UCSD-AML1 (cell line): ENCODE measurements at regions not wholly inside any gene's neighbourhood (a gene's known extent, or its start where the extent isn't known, plus 50 kb on each side); places are given as distances from the start of the nearest gene placed in this dataset.
"Not testable (repeated sequence)": the region's sequence is repeated elsewhere in the genome, so short reads cannot be mapped to it uniquely, and the experiment has no call there.

Experiments
- DNase-seq: peaks from one replicate; lab custom pipeline; 2025; ENCODE audit not compliant: unreplicated experiment; lab: John Stamatoyannopoulos, UW

- no peak for DNase-seq
Observed at GRCh38 chr2:235105821-235106359, 154.1 kb downstream of the SH3BP4 start.

DNA sequence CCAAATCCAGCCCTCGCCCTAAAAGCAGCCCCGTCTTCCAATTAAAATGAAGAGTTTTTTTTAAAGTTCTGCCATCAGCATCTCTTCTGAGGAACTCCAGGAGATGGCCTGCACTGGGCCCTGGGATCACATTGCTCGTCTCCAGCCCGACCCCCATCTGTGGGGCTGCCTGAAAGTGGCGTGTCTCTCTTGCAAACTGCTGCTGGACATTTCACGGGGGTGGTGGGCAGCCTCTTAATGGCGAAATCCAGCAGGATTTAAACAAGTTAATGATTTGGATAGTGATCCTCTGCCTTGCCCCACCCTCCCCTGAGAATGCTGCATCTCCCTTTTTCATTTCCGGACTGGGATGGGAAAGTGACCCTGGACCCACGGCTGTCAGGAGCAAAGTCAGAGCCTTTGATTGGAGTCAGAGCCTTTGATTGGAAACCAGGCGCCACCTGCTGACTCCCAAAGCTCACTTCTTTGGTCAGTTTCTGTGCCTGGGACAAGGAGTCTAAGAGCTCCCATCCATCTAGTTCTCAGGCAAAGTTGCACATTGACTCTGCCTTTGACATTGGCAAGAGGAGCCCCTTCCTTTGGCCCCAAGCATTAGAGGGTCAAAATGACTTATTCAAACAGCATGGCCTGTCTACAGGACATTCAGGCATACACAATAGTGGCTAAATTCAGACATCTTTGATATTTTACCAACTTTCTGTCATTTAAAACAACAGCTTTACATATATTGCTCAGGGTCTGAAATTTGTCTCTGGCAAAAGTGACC is 155.2 kb downstream of the SH3BP4 start:
- DNase-seq: no peak

DNA sequence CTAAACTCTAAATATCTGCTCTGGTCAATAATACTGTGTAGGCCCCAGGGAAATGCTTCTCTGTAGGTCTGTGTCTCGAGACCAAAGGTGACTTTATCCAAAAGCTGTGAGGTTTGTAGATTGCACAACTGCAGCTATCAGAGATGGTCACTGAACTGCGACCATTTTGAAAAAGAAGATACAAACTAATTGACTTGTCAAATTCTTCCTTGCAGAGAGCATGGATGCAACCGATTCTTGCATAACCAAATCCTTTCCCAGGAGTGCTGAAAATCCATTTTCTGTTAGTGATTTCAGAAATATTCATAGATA is 155.8 kb downstream of the SH3BP4 start:
- DNase-seq: no peak

- not testable (repeated sequence) for DNase-seq
Observed at GRCh38 chr2:235109561-235109960, 157.7 kb downstream of the SH3BP4 start.

DNA sequence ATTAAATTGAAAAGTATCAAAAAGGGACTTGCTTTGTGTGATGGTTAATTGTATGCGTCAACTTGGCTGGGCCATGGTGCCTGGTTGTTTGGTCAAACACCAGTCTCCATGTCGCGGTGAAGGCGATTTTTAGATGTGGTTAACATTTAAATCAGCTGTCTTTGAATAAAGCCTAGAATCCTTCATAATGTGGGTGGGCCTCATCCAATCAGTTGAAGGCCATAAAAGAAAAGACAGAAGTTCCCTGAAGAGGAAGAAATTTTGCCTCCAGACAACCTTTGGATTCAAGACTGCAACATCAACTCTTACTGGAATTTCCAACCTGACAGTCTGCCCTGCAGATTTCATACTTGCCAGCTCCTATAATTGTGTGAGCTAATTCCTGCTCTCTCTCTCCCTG is 160.5 kb downstream of the SH3BP4 start:
- DNase-seq: no peak

- DNase-seq: no peak
Observed at GRCh38 chr2:235113854-235114253, 162.0 kb downstream of the SH3BP4 start.

DNA sequence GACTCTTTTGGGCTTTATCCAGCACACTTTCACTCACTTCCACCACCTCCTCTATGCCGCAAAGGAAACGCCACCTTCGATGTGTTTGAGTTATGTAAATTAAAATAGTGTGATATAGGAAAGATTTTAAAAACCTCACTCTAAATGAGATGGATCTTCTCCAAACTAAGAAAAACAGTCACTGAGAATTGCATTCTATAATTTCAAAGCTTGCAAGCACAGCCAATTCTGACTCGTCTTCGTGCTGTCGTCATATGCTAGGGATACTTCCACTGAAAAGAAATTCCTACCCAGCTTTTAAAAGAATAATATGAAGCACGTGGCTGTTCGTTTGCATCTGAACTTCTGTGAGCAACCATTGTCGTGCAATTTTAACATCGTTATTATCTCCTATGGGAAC is 162.5 kb downstream of the SH3BP4 start:
- DNase-seq: no peak

DNA sequence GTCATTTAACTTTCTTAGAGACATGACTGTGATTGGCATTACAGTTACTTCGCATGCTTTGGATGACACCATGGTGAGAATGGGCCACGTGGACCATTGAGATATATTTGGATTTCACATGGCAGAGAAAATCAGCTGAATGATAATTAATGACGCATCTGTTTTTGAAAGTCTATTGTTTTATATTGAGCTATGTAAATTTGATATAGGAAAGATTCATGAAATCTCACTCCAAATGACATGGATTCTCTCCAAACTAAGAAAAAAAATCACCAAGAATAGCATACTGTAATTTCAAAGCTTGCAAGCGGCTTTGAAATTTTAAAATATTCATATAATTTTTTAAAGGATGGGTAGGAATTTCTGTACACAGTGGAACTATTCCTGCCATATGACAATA is 163.7 kb downstream of the SH3BP4 start:
- DNase-seq: no peak

DNA sequence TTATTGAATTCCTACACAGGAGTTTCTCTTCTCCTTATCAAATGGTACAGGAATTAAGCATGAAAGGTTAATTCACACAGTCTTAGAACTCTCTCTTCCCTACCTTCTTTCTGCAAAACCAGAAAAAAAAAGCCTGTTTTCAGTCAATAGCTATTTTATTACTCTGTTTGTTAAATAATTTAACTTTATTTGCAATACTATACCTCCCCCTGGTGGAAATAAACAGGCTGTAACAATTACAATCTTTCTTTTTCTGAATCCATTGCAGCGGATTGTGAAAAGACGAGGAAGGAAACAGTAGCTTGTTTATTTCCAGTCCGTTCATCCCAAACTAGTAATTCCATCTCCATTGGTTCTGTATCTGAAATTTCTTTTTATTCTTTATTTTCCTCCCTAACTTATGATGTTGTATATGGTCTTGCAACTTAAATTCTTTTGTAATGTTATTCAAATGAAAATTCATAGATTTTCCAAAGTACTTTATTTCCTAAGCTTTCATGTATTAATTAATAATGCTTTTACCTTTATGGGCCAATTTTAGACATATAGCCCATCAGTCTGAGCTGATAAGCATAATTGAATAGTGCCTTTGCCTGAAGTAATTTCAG is 165.2 kb downstream of the SH3BP4 start:
- DNase-seq: no peak

- no peak for DNase-seq
Observed at GRCh38 chr2:235126768-235127167, 175.0 kb downstream of the SH3BP4 start.

DNA sequence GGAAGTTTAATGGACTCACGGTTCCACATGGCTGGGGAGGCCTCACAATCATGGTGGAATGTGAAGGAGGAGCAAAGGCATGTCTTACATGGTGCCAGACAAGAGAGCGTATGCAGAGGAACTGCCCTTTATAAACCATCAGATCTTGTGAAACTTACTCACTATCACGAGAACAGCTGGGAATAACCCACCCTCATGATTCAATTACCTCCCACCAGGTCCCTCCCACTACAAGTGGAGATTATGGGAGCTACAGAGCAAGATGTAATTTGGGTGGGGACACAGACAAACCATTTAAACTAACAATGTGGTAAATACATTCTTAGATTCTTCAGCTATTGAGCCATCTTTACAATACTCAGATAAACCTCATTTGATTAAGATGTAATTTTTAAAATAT is 176.1 kb downstream of the SH3BP4 start:
- no peak for DNase-seq

DNA sequence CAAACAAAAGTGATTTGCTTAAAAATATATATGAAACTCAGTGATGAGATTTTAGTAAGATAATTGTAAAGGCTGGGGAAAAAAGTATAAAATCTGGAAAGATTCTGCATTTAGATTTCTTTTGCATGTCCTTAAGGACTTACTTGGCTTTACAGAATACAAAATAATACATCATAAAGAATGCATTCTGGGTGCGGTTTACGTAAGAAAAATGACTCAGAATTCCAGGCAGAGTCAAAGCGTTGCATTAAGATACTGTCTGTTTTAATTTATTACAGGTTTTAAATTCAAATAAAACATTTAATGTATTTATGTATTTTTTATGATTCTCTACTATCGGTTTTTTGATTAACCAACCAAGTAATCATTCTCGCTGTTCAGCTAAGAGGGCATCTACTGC is 178.0 kb downstream of the SH3BP4 start:
- DNase-seq: no peak

- DNase-seq: no peak
Observed at GRCh38 chr2:235131334-235132305, 179.8 kb downstream of the SH3BP4 start.

GRCh38 chr2:235132651-235133050 is 180.8 kb downstream of the SH3BP4 start:
- DNase-seq: no peak

DNA sequence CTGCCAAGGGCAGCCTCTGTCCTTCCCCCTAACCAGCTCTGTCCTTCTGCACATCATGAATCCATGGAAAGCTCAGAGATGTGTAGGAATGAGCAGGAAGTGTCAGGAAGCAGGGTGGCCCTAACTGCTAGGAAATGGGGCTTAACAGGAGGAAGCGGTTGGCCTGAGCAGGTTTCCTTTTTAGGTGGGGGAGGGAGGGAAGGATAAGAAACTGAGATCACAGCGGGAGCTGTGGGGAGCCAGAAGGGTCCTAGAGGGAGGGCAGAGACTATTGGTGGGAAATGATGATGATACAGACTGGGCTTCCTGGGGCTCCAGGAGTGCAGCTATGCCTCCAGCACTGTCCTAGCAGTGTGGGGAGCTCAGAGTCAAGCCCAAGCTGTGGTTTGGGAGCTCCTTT is 182.0 kb downstream of the SH3BP4 start:
- DNase-seq: no peak

DNA sequence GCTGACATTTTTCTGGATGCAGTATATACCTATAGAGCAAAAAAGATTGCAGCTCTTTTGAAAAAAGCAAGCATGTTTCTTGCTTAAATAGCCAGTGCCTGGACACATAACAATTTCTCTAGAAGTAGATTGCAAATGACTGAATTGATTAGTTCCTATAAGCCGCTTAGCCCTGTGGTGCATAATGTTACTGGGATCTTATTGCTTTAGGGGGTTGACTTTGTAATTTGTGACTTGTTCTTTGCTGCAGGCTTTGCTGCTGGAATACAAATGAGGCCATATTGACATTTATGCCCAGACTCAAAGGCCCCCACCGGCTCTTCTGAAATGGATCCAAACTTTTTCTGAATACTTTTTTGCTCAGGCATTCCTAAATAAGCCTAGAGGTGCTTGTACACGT is 182.6 kb downstream of the SH3BP4 start:
- DNase-seq: no peak

DNA sequence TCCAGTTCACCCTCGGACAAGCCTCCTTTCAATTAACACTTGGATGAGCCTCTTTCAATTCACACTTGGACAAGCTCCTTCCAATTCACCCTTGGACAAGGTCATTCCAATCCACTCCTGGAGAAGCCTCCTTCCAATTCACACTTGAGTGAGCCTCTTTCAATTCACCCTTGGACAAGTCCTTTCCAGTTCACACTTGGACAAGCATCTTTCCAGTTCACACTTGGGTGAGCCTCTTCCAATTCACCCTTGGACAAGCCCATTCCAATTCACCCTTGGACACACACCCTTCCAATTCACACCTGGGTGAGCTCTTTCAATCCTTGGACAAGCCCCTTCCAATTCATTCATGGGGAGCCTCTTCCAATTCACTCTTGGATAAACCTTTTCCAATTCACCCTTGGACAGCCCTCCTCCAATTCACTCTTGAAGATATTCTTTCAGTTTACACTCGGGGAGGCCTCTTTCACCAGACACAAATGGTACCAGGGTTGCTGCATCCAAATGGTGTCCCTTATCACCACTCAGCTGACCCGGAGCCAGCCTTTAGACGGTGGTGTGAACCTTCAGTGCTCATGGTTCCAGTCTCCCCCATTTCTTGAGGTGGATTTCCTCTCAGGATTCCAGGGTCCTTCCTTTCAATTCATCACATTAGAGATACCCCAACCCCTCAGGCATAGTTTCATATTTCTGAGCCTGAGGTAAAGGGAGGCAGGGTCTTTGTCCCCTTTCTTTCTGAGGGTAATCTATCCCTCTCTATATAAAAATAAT is 183.6 kb downstream of the SH3BP4 start:
- no peak for DNase-seq

GRCh38 chr2:235135990-235136561 is 184.3 kb downstream of the SH3BP4 start:
- DNase-seq: peak; percentile 56

- DNase-seq: no peak
Observed at GRCh38 chr2:235138339-235138738, 186.5 kb downstream of the SH3BP4 start.

- DNase-seq: no peak
Observed at GRCh38 chr2:235139956-235140800, 188.4 kb downstream of the SH3BP4 start.
